ENCODE measurements at regions not wholly inside any gene's neighbourhood (a gene's known extent, or its start where the extent isn't known, plus 50 kb on each side); places are given as distances from the start of the nearest gene placed in this dataset.

DNA sequence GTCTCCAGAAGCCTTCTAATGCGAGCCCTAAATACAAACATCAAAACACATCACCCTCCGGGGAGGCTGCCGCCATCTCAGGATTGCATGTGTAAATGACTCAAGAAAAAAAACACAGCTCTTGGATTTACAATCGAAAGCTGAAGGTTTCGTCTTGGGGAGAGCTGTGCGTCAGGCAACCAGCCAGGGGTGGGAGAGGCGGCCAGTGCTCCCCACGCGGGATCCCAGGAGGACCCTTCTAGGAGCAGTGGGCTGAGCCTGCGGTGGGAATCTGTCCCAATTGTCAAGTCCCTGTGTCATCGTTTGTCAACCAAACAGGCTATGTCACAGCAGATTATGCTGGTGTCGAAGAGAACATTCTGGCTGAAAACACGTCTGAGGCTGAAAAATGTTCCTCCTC, 209.7 kb downstream of the ABCC12 start (continued):
- TF ChIP-seq, protein P1, sequence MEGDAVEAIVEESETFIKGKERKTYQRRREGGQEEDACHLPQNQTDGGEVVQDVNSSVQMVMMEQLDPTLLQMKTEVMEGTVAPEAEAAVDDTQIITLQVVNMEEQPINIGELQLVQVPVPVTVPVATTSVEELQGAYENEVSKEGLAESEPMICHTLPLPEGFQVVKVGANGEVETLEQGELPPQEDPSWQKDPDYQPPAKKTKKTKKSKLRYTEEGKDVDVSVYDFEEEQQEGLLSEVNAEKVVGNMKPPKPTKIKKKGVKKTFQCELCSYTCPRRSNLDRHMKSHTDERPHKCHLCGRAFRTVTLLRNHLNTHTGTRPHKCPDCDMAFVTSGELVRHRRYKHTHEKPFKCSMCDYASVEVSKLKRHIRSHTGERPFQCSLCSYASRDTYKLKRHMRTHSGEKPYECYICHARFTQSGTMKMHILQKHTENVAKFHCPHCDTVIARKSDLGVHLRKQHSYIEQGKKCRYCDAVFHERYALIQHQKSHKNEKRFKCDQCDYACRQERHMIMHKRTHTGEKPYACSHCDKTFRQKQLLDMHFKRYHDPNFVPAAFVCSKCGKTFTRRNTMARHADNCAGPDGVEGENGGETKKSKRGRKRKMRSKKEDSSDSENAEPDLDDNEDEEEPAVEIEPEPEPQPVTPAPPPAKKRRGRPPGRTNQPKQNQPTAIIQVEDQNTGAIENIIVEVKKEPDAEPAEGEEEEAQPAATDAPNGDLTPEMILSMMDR (conservative IDR thresholded peaks at IDR 0.05; ENCODE audit: low read depth in 2 of 2), result no peak
- TF ChIP-seq STAT1 (IDR thresholded peaks at IDR 0.05; ENCODE audit: unreplicated experiment), result no peak
- TF ChIP-seq EZH2phosphoT487 (IDR thresholded peaks at IDR 0.05; ENCODE audit: unreplicated experiment), result no peak
- TF ChIP-seq, protein P2, sequence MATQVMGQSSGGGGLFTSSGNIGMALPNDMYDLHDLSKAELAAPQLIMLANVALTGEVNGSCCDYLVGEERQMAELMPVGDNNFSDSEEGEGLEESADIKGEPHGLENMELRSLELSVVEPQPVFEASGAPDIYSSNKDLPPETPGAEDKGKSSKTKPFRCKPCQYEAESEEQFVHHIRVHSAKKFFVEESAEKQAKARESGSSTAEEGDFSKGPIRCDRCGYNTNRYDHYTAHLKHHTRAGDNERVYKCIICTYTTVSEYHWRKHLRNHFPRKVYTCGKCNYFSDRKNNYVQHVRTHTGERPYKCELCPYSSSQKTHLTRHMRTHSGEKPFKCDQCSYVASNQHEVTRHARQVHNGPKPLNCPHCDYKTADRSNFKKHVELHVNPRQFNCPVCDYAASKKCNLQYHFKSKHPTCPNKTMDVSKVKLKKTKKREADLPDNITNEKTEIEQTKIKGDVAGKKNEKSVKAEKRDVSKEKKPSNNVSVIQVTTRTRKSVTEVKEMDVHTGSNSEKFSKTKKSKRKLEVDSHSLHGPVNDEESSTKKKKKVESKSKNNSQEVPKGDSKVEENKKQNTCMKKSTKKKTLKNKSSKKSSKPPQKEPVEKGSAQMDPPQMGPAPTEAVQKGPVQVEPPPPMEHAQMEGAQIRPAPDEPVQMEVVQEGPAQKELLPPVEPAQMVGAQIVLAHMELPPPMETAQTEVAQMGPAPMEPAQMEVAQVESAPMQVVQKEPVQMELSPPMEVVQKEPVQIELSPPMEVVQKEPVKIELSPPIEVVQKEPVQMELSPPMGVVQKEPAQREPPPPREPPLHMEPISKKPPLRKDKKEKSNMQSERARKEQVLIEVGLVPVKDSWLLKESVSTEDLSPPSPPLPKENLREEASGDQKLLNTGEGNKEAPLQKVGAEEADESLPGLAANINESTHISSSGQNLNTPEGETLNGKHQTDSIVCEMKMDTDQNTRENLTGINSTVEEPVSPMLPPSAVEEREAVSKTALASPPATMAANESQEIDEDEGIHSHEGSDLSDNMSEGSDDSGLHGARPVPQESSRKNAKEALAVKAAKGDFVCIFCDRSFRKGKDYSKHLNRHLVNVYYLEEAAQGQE (IDR thresholded peaks at IDR 0.05; ENCODE audit: unreplicated experiment), result no peak
- no peak for TF ChIP-seq ZNF114 (CRISPR knock-in tag; IDR thresholded peaks at IDR 0.05)
- TF ChIP-seq CREB1 (CRISPR knock-in tag; IDR thresholded peaks at IDR 0.05; ENCODE audit: low read depth), result no peak
- TF ChIP-seq NANOG (IDR thresholded peaks at IDR 0.05; ENCODE audit: borderline replicate concordance), result no peak
- no peak for TF ChIP-seq POLR2AphosphoS5 (IDR thresholded peaks at IDR 0.05; ENCODE audit: low read depth)

DNA sequence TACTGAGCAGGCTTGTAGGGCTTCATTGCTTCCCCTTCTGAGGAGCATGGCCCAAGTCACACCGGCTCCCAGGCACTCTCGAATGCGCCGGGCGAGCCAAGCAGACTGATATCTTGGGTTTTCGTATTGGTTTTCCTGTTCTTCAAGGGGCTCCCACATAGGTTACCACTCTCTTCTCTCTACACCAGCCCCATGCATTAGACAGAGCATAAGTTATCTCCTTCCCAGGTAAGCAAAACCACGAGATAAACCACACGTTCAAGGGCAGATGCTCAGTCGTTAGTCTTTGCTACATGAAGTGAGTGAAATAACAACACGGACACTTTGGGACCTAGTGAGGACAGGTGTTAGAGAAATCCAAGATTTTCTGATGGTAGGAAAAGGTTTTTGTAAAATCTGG, 211.2 kb downstream of the ABCC12 start:
- peaks cover 11% of the 10 kb centered on the region for H3K27me3 Mint-ChIP-seq (ENCODE audit: insufficient read depth, low read depth, poor library complexity)
- no peaks in the 10 kb centered on the region; the same call in 2 of the 3 replicates for H3K9me3 Mint-ChIP-seq
- Histone ChIP-seq H3K27ac (ENCODE audit: low read depth) (no peak overlapping the region), H4K20me1 (replicated peaks; ENCODE audit: insufficient read depth) (no peaks in the 10 kb centered on the region), H3K4me2 (no peak overlapping the region), H3K9me2 (ENCODE audit: insufficient read depth) (no peaks in the 10 kb centered on the region), H2AFZ (0 out of 2 replicates have a peak overlapping the region, but pooled peaks have one; percentile 5), H3K27me3 (ENCODE audit: insufficient read depth) (no peaks in the 10 kb centered on the region), H3K36me3 (ENCODE audit: insufficient read depth) (no peaks in the 10 kb centered on the region), H3F3A (replicated peaks; ENCODE audit: low read depth) (no peaks in the 10 kb centered on the region), H3K79me2 (replicated peaks; ENCODE audit: insufficient read depth) (no peaks in the 10 kb centered on the region), H3K4me1 (ENCODE audit: insufficient read depth) (no peaks in the 10 kb centered on the region), H3K4me3 (no peak overlapping the region)
- no peak overlapping the region for H3K4me3 Mint-ChIP-seq
- H3K27ac Mint-ChIP-seq, result peak overlapping the region; percentile 40; the same call in 1 of the 2 replicates
- peaks cover 3% of the 10 kb centered on the region; the same call in 2 of the 3 replicates for H3K4me1 Mint-ChIP-seq
- TF ChIP-seq STAT1 (IDR thresholded peaks at IDR 0.05; ENCODE audit: unreplicated experiment) (no peak), POLR2AphosphoS5 (IDR thresholded peaks at IDR 0.05; ENCODE audit: low read depth) (no peak), ZNF114 (CRISPR knock-in tag; IDR thresholded peaks at IDR 0.05) (no peak), EZH2 (IDR thresholded peaks at IDR 0.05; ENCODE audit: low read depth, unreplicated experiment) (no peak), CREB1 (CRISPR knock-in tag; IDR thresholded peaks at IDR 0.05; ENCODE audit: low read depth) (no peak), EZH2phosphoT487 (IDR thresholded peaks at IDR 0.05; ENCODE audit: unreplicated experiment) (no peak), NANOG (IDR thresholded peaks at IDR 0.05; ENCODE audit: borderline replicate concordance) (no peak), JUNB (IDR thresholded peaks at IDR 0.05; ENCODE audit: unreplicated experiment) (no peak)
- TF ChIP-seq, protein P3, sequence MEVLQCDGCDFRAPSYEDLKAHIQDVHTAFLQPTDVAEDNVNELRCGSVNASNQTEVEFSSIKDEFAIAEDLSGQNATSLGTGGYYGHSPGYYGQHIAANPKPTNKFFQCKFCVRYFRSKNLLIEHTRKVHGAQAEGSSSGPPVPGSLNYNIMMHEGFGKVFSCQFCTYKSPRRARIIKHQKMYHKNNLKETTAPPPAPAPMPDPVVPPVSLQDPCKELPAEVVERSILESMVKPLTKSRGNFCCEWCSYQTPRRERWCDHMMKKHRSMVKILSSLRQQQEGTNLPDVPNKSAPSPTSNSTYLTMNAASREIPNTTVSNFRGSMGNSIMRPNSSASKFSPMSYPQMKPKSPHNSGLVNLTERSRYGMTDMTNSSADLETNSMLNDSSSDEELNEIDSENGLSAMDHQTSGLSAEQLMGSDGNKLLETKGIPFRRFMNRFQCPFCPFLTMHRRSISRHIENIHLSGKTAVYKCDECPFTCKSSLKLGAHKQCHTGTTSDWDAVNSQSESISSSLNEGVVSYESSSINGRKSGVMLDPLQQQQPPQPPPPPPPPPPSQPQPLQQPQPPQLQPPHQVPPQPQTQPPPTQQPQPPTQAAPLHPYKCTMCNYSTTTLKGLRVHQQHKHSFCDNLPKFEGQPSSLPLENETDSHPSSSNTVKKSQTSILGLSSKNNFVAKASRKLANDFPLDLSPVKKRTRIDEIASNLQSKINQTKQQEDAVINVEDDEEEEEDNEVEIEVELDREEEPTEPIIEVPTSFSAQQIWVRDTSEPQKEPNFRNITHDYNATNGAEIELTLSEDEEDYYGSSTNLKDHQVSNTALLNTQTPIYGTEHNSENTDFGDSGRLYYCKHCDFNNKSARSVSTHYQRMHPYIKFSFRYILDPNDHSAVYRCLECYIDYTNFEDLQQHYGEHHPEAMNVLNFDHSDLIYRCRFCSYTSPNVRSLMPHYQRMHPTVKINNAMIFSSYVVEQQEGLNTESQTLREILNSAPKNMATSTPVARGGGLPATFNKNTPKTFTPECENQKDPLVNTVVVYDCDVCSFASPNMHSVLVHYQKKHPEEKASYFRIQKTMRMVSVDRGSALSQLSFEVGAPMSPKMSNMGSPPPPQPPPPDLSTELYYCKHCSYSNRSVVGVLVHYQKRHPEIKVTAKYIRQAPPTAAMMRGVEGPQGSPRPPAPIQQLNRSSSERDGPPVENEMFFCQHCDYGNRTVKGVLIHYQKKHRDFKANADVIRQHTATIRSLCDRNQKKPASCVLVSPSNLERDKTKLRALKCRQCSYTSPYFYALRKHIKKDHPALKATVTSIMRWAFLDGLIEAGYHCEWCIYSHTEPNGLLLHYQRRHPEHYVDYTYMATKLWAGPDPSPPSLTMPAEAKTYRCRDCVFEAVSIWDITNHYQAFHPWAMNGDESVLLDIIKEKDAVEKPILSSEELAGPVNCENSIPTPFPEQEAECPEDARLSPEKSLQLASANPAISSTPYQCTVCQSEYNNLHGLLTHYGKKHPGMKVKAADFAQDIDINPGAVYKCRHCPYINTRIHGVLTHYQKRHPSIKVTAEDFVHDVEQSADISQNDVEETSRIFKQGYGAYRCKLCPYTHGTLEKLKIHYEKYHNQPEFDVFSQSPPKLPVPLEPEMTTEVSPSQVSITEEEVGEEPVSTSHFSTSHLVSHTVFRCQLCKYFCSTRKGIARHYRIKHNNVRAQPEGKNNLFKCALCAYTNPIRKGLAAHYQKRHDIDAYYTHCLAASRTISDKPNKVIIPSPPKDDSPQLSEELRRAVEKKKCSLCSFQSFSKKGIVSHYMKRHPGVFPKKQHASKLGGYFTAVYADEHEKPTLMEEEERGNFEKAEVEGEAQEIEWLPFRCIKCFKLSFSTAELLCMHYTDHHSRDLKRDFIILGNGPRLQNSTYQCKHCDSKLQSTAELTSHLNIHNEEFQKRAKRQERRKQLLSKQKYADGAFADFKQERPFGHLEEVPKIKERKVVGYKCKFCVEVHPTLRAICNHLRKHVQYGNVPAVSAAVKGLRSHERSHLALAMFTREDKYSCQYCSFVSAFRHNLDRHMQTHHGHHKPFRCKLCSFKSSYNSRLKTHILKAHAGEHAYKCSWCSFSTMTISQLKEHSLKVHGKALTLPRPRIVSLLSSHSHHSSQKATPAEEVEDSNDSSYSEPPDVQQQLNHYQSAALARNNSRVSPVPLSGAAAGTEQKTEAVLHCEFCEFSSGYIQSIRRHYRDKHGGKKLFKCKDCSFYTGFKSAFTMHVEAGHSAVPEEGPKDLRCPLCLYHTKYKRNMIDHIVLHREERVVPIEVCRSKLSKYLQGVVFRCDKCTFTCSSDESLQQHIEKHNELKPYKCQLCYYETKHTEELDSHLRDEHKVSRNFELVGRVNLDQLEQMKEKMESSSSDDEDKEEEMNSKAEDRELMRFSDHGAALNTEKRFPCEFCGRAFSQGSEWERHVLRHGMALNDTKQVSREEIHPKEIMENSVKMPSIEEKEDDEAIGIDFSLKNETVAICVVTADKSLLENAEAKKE (CRISPR knock-in tag; IDR thresholded peaks at IDR 0.05), result no peak
- TF ChIP-seq, protein P1 (conservative IDR thresholded peaks at IDR 0.05; ENCODE audit: low read depth in 2 of 2), result no peak
- ATAC-seq, result no peak
- no peaks in the 10 kb centered on the region for H3K36me3 Mint-ChIP-seq (ENCODE audit: low read depth)
- no peak for DNase-seq (ENCODE audit: low spot score)
